MM.1S (cell line): ENCODE measurements at regions not wholly inside any gene's neighbourhood (a gene's known extent, or its start where the extent isn't known, plus 50 kb on each side); places are given as distances from the start of the nearest gene placed in this dataset.

Source experiments
- DNase-seq: peaks from one replicate; pipeline ENCODE4 v3.0.0-alpha.2; 2015
- H2AFZ ChIP-seq: fragments of 300-600 bp; sonication (generic); 2 replicates; pipeline ENCODE4 v1.6.0; 2016; ENCODE audit warnings: antibody characterized with exemption, low read length
- H3F3A ChIP-seq: fragments of 300-600 bp; sonication (generic); 2 replicates; pipeline ENCODE4 v1.6.1; 2016; ENCODE audit warnings: mild to moderate bottlenecking, antibody characterized with exemption, low read length, moderate library complexity, mixed read lengths; ENCODE audit not compliant: insufficient read depth
- H3K27ac ChIP-seq: fragments of 300-600 bp; sonication (generic); 2 replicates; pipeline ENCODE4 v1.5.1; 2016; ENCODE audit warnings: mild to moderate bottlenecking, low read length
- H3K27me3 ChIP-seq: fragments of 300-600 bp; sonication (generic); replicated peaks from 2 replicates; pipeline ENCODE4 v1.6.0; 2016; ENCODE audit warnings: low read length; ENCODE audit not compliant: insufficient read depth
- H3K36me3 ChIP-seq: fragments of 300-600 bp; sonication (generic); replicated peaks from 2 replicates; pipeline ENCODE4 v1.6.1; 2016; ENCODE audit warnings: mild to moderate bottlenecking, low read length, mixed read lengths; ENCODE audit not compliant: insufficient read depth
- H3K4me1 ChIP-seq: fragments of 300-600 bp; sonication (generic); 2 replicates; pipeline ENCODE4 v1.6.1; 2016; ENCODE audit warnings: low read length, mixed read lengths
- H3K4me2 ChIP-seq: fragments of 300-600 bp; sonication (generic); 2 replicates; pipeline ENCODE4 v1.6.0; 2016; ENCODE audit warnings: low read depth, low read length
- H3K4me3 ChIP-seq: fragments of 300-600 bp; sonication (generic); 2 replicates; pipeline ENCODE4 v1.5.1; 2016; ENCODE audit warnings: low read length, mixed read lengths
- H3K79me2 ChIP-seq: fragments of 300-600 bp; sonication (generic); 2 replicates; pipeline ENCODE4 v1.6.1; 2016; ENCODE audit warnings: mixed run types, low read length, mixed read lengths
- H3K9ac ChIP-seq: fragments of 300-600 bp; sonication (generic); 2 replicates; pipeline ENCODE4 v1.6.1; 2016; ENCODE audit warnings: low read length, mixed read lengths
- H3K9me2 ChIP-seq: fragments of 300-600 bp; sonication (generic); replicated peaks from 2 replicates; pipeline ENCODE4 v1.6.1; 2016; ENCODE audit warnings: mild to moderate bottlenecking, low read length, mixed read lengths; ENCODE audit not compliant: insufficient read depth
- H3K9me3 ChIP-seq: fragments of 300-600 bp; sonication (generic); replicated peaks from 2 replicates; pipeline ENCODE4 v1.6.1; 2016; ENCODE audit warnings: mild to moderate bottlenecking, low read length, mixed read lengths; ENCODE audit not compliant: insufficient read depth
- H4K20me1 ChIP-seq: fragments of 300-600 bp; sonication (generic); 2 replicates; pipeline ENCODE4 v1.6.1; 2016; ENCODE audit warnings: mild to moderate bottlenecking, low read length, moderate library complexity, mixed read lengths; ENCODE audit not compliant: insufficient read depth
- EZH2 ChIP-seq: fragments of 300-600 bp; sonication (generic); optimal IDR thresholded peaks from 2 replicates; pipeline ENCODE3; 2017; ENCODE audit warnings: low read depth, mild to moderate bottlenecking, antibody characterized with exemption, low read length, mixed read lengths
- EZH2phosphoT487 ChIP-seq: fragments of 300-600 bp; sonication (generic); IDR thresholded peaks from 2 replicates; pipeline ENCODE4 v1.6.1; 2018; ENCODE audit warnings: antibody characterized with exemption, low read length
- TF ChIP-seq, protein P1 (sequence below): fragments of 300-600 bp; sonication (generic); IDR thresholded peaks from 2 replicates; pipeline ENCODE4 v1.5.1; 2016; ENCODE audit warnings: antibody characterized with exemption, low read length, mixed read lengths

DNA sequence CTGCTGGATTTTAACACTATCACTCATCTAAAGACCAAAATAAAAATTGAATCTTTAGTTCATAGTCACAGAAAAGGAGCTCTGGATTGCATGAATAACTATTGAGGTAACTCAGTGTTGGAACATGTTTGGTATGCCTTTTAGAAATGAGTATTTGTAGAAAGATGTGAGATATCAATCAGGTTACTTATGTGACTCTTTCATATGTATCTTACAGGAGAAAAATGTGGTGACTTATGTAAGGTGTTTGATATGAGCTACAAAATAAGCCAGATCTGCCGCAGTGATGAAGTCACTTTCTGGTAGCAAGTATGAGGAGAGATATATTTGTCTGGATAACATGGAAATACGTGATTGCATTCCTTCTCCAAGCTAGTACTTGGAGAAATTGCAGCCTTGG, 1653.3 kb upstream of the PCDH7 start:
- Histone ChIP-seq H3K4me3 (no peak overlapping the region), H3K79me2 (no peaks in the 10 kb centered on the region), H3K9me3 (no peaks in the 10 kb centered on the region), H2AFZ (no peak overlapping the region), H3K9ac (no peak overlapping the region), H3F3A (no peaks in the 10 kb centered on the region), H3K27me3 (no peaks in the 10 kb centered on the region), H3K27ac (no peak overlapping the region), H4K20me1 (no peaks in the 10 kb centered on the region), H3K36me3 (no peaks in the 10 kb centered on the region), H3K4me2 (no peak overlapping the region), H3K4me1 (no peaks in the 10 kb centered on the region), H3K9me2 (no peaks in the 10 kb centered on the region)
- no peak for DNase-seq
- no peak for TF ChIP-seq EZH2
- no peak for TF ChIP-seq EZH2phosphoT487
- TF ChIP-seq, protein P1, sequence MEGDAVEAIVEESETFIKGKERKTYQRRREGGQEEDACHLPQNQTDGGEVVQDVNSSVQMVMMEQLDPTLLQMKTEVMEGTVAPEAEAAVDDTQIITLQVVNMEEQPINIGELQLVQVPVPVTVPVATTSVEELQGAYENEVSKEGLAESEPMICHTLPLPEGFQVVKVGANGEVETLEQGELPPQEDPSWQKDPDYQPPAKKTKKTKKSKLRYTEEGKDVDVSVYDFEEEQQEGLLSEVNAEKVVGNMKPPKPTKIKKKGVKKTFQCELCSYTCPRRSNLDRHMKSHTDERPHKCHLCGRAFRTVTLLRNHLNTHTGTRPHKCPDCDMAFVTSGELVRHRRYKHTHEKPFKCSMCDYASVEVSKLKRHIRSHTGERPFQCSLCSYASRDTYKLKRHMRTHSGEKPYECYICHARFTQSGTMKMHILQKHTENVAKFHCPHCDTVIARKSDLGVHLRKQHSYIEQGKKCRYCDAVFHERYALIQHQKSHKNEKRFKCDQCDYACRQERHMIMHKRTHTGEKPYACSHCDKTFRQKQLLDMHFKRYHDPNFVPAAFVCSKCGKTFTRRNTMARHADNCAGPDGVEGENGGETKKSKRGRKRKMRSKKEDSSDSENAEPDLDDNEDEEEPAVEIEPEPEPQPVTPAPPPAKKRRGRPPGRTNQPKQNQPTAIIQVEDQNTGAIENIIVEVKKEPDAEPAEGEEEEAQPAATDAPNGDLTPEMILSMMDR: no peak

DNA sequence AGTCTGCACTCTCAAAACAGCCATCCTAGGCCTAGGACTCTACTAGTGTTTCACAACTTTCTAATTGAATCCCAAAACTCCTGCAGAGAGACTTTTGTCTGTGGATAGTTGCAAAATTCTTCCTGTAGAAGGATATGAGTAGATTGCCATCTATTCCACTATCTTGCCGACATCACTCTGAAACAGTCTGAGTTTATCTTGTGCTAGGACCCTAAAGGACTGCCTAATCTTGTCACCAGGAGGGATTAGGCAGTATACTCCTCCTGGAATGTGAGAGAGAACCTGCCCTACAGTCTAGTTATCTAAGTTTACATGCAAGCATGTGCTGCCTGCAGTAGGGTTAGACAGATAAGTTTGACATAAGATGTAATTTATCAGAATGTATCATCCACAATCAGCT, 1646.6 kb upstream of the PCDH7 start:
- H3K79me2 ChIP-seq: no peaks in the 10 kb centered on the region
- H3K36me3 ChIP-seq: no peaks in the 10 kb centered on the region
- no peak overlapping the region for H3K27ac ChIP-seq
- no peaks in the 10 kb centered on the region for H3K9me3 ChIP-seq
- no peak for TF ChIP-seq EZH2
- TF ChIP-seq, protein P1: no peak
- TF ChIP-seq EZH2phosphoT487: no peak
- H3K4me3 ChIP-seq: no peak overlapping the region
- no peak overlapping the region for H3K9ac ChIP-seq
- no peak for DNase-seq
- H3K27me3 ChIP-seq: no peaks in the 10 kb centered on the region
- H4K20me1 ChIP-seq: no peaks in the 10 kb centered on the region
- H3K4me1 ChIP-seq: no peaks in the 10 kb centered on the region
- H3F3A ChIP-seq: no peaks in the 10 kb centered on the region
- H2AFZ ChIP-seq: no peak overlapping the region
- no peaks in the 10 kb centered on the region for H3K9me2 ChIP-seq
- H3K4me2 ChIP-seq: no peak overlapping the region

DNA sequence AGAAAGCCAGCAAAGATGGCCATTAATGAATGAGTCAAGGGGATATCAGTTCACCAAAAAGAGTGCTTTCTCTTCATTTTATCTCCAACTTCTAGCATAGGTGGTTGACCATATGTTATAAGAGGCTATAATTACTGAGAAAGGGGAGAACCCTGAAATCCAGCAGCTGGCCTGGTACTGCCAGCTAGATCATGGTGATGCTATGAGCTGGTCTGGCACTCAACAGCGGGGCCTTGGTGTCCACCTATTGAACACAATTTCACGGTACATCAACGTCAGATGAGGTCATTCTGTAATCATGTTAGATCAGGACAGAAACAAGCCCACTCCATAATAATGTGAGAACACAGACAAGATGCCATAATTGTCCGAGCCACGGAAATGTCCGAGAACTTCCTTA, 1644.8 kb upstream of the PCDH7 start:
- Histone ChIP-seq H3F3A (no peaks in the 10 kb centered on the region), H3K4me3 (no peak overlapping the region), H3K79me2 (no peaks in the 10 kb centered on the region), H4K20me1 (no peaks in the 10 kb centered on the region), H3K36me3 (no peaks in the 10 kb centered on the region), H3K9me2 (no peaks in the 10 kb centered on the region), H3K9ac (no peak overlapping the region), H3K4me1 (no peaks in the 10 kb centered on the region), H2AFZ (no peak overlapping the region), H3K27ac (no peak overlapping the region), H3K9me3 (no peaks in the 10 kb centered on the region), H3K4me2 (no peak overlapping the region), H3K27me3 (no peaks in the 10 kb centered on the region)
- no peak for DNase-seq
- TF ChIP-seq EZH2: no peak
- TF ChIP-seq, protein P1: no peak
- no peak for TF ChIP-seq EZH2phosphoT487
